BE2C (cell line): ENCODE measurements at regions not wholly inside any gene's neighbourhood (a gene's known extent, or its start where the extent isn't known, plus 50 kb on each side); places are given as distances from the start of the nearest gene placed in this dataset.

Source experiments
- DNase-seq: peaks from one replicate; pipeline ENCODE4 v3.0.0-alpha.2; 2020
- H3K27me3 ChIP-seq: fragments of 250-450 bp; sonication (Bioruptor Pico); 2 replicates; pipeline ENCODE4 v1.5.1; 2020; ENCODE audit warnings: mild to moderate bottlenecking
- H3K36me3 ChIP-seq: fragments of 250-450 bp; sonication (Bioruptor Pico); 2 replicates; pipeline ENCODE4 v1.5.1; 2020; ENCODE audit warnings: mild to moderate bottlenecking
- H3K4me1 ChIP-seq: fragments of 250-450 bp; sonication (Bioruptor Pico); 2 replicates; pipeline ENCODE4 v1.5.1; 2020
- H3K4me3 ChIP-seq: 2 replicates; pipeline ENCODE4 v1.5.1; 2011; ENCODE audit warnings: low read depth, low read length
- H3K9me3 ChIP-seq: fragments of 250-450 bp; sonication (Bioruptor Pico); 2 replicates; pipeline ENCODE4 v1.5.1; 2020
- TF ChIP-seq, protein P1 (sequence below): IDR thresholded peaks from 2 replicates; pipeline ENCODE4 v1.5.1; 2012; ENCODE audit warnings: mild to moderate bottlenecking, low read depth, low read length

DNA sequence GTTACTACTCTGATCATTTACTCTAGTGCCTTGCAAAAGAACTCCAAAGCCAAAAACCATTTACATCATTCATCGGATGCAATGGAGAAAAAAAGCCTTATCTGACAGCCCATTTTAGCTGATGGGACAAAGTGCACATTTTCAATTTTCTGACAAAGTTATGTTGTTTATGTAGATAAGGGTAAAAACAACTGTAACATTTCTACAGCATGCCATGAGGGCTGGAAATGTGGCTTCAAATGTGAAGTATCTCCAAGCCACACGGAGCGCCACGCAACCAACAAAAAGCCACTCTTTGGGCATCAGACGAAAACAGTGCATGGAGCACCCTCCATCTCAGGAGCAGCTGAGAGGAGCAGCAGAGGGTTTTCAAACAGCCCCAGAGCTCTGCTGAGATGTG is 364.6 kb upstream of the ZNF507 start:
- no peaks in the 10 kb centered on the region for H3K9me3 ChIP-seq
- TF ChIP-seq, protein P1, sequence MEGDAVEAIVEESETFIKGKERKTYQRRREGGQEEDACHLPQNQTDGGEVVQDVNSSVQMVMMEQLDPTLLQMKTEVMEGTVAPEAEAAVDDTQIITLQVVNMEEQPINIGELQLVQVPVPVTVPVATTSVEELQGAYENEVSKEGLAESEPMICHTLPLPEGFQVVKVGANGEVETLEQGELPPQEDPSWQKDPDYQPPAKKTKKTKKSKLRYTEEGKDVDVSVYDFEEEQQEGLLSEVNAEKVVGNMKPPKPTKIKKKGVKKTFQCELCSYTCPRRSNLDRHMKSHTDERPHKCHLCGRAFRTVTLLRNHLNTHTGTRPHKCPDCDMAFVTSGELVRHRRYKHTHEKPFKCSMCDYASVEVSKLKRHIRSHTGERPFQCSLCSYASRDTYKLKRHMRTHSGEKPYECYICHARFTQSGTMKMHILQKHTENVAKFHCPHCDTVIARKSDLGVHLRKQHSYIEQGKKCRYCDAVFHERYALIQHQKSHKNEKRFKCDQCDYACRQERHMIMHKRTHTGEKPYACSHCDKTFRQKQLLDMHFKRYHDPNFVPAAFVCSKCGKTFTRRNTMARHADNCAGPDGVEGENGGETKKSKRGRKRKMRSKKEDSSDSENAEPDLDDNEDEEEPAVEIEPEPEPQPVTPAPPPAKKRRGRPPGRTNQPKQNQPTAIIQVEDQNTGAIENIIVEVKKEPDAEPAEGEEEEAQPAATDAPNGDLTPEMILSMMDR = no peak
- no peak for DNase-seq
- no peak overlapping the region for H3K4me3 ChIP-seq
- H3K36me3 ChIP-seq = no peaks in the 10 kb centered on the region
- no peaks in the 10 kb centered on the region for H3K27me3 ChIP-seq
- H3K4me1 ChIP-seq = no peaks in the 10 kb centered on the region

DNA sequence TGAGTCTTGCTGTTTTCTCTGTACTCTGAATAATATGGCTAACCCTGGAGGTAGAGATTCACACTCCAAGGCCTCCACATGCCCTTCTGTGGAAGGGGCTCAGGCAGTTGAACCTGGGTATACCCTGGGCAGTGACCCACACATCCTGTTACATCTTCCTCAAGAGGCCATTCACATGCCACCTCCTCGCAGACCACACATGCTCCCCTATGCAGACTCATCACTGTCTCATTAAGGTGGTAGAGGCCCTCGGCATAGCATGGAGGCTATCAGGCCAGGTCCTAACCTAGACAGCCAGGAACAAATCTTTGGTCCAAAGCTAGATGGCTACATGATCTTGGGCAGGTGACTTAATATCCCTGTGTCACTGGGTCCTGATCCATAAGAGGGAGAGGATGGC is 363.9 kb upstream of the ZNF507 start:
- H3K36me3 ChIP-seq = no peaks in the 10 kb centered on the region
- H3K9me3 ChIP-seq = no peaks in the 10 kb centered on the region
- H3K4me1 ChIP-seq = no peaks in the 10 kb centered on the region
- no peak for DNase-seq
- no peaks in the 10 kb centered on the region for H3K27me3 ChIP-seq
- H3K4me3 ChIP-seq = no peak overlapping the region
- TF ChIP-seq, protein P1 = no peak

DNA sequence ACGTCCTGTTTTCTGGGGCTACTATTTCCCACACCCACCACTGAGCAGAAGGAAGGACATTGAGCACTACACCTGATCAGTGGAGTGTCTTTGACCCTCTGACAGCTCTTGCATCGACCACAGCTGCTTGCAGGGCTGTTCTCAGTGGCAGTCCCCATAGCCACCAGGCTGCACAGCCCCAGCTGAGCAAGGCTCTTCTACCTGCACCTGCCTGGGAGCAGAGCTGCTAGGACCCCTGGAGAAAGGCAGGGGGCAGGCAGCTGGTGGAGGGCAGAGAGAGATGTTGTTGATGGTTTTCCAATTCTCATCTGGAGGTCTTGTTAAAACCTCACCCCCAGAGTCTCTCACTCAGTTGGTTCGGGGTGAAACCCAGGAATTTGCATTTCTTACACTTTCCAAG is 361.8 kb upstream of the ZNF507 start:
- TF ChIP-seq, protein P1 = no peak
- no peaks in the 10 kb centered on the region for H3K4me1 ChIP-seq
- H3K36me3 ChIP-seq = no peaks in the 10 kb centered on the region
- H3K9me3 ChIP-seq = no peaks in the 10 kb centered on the region
- no peak for DNase-seq
- no peak overlapping the region for H3K4me3 ChIP-seq
- no peaks in the 10 kb centered on the region for H3K27me3 ChIP-seq

DNA sequence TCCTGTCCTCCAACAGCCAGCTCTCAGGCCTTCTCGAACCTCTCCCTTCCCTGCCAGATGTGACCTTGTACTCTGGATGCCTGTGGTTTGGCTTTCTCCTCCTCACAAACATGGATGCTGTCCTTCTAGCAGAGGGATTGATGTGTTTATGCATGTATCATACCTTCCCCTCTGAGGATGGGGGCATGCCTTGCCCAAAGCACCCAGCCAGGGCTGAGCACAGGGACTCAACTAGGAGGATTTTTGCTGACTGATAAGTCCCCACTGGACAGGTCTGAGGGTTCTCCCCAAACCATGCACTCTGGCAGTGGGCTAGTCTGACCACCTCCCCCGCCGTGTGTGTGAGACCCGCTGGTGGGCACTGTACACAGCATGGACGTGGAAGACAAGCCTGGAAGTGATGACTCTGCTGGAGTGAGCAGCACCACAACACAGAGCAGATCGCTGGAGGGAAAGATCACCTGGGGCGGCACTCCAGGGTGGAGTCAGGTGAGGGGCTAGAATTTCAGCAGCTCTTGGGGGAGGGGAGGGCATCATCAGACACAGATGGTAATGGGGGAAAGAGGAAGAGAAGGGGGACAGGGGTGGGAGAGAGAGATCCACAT is 360.3 kb upstream of the ZNF507 start:
- Histone ChIP-seq H3K4me3 (no peak overlapping the region), H3K36me3 (no peaks in the 10 kb centered on the region), H3K27me3 (no peaks in the 10 kb centered on the region), H3K9me3 (no peaks in the 10 kb centered on the region), H3K4me1 (no peaks in the 10 kb centered on the region)
- no peak for DNase-seq
- TF ChIP-seq, protein P1 = no peak

DNA sequence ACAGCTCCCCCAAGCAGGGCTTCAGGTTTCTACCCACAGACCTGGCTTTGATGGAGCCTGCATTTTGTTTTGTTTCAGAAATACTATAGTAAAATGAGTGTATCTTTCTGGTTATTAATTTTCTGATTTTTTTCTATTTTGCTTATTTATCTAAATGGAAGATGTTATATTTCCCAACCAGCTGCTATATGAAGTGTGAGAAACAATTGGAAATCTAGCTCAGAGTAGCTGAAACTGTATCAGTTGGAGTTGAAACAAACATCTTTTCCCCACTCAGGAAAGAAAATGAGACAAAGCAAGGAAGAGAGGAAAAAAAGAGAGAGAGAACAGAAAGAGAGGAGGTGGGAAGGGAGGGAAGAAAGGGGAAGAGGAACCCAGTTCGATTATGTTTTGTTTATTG is 358.5 kb upstream of the ZNF507 start:
- no peaks in the 10 kb centered on the region for H3K9me3 ChIP-seq
- no peaks in the 10 kb centered on the region for H3K27me3 ChIP-seq
- no peaks in the 10 kb centered on the region for H3K4me1 ChIP-seq
- no peak overlapping the region for H3K4me3 ChIP-seq
- TF ChIP-seq, protein P1 = no peak
- H3K36me3 ChIP-seq = no peaks in the 10 kb centered on the region
- DNase-seq = no peak

DNA sequence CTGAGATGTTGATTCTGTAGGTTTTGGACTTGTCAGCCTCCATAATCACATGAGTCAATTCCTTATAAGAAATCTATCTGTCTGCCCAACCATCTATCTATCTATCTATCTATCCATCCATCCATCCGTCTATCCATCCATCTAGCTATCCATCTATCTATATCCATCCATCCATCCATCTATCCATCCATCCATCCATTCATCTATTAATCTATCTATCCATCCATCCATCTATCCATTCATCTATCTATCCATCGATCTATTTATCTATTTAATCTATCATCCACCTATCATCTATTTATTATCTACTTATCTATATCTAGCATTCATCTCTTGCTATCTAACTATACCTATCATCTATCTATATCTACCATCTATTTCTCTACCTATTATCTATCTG is 357.2 kb upstream of the ZNF507 start:
- Histone ChIP-seq H3K9me3 (no peaks in the 10 kb centered on the region), H3K36me3 (no peaks in the 10 kb centered on the region), H3K4me1 (no peaks in the 10 kb centered on the region), H3K4me3 (no peak overlapping the region), H3K27me3 (no peaks in the 10 kb centered on the region)
- TF ChIP-seq, protein P1 = no peak
- no peak for DNase-seq
